HEK293T (cell line): ENCODE measurements at regions not wholly inside any gene's neighbourhood (a gene's known extent, or its start where the extent isn't known, plus 50 kb on each side); places are given as distances from the start of the nearest gene placed in this dataset.

Experiments used
- HDGF ChIP-seq: fragments of 450-650 bp; IDR thresholded peaks from 2 replicates; pipeline ENCODE4 v1.6.1; 2017; ENCODE audit warnings: antibody characterized with exemption, borderline replicate concordance
- NFRKB ChIP-seq: fragments of 450-650 bp; IDR thresholded peaks from 2 replicates; pipeline ENCODE4 v1.6.1; 2016; ENCODE audit warnings: mild to moderate bottlenecking, moderate library complexity

DNA sequence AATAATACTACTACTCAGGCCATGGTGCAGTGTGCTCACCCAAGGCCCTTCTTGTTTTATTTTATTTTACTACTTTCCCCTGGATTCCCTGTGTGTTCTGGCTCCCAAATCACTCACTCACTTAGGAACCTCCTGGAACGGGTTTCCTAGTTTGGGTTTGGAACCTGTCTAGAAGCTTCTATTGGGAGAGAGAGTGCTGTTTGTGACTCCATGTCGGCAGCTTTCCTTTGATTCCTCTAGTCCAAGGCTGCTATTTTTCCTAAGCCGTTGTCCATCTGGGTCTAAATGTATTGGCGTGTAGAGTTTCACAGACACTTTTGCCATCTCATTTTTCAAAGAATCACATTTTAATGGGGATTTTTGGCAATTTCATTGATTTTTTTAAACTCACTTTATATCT lies 70.8 kb downstream of the FOXA2 start:
- TF ChIP-seq HDGF (no peak), NFRKB (no peak)
